Caki2 (cell line): ENCODE measurements at regions not wholly inside any gene's neighbourhood (a gene's known extent, or its start where the extent isn't known, plus 50 kb on each side); places are given as distances from the start of the nearest gene placed in this dataset.
A peak's percentile ranks its signal among the peaks of the same experiment; 100 is the strongest.
"Not testable (repeated sequence)": the region's sequence is repeated elsewhere in the genome, so short reads cannot be mapped to it uniquely, and the experiment has no call there.

Experiments
- DNase-seq: peaks from one replicate; pipeline ENCODE4 v3.0.0-alpha.2; 2015; ENCODE audit warnings: low read depth
- in situ Hi-C: cut with HindIII; loops from 2 replicates; pipeline ENCODE4 v1.10.0; 2016; ENCODE audit warnings: low sequenced_read_pairs, low pct_unique_long_range_greater_than_20kb, mixed read lengths

GRCh38 chr11:13782390-13783075 is 114.1 kb downstream of the FAR1 start:
- no peak for DNase-seq
- in situ Hi-C loops, result no loop called here

DNA sequence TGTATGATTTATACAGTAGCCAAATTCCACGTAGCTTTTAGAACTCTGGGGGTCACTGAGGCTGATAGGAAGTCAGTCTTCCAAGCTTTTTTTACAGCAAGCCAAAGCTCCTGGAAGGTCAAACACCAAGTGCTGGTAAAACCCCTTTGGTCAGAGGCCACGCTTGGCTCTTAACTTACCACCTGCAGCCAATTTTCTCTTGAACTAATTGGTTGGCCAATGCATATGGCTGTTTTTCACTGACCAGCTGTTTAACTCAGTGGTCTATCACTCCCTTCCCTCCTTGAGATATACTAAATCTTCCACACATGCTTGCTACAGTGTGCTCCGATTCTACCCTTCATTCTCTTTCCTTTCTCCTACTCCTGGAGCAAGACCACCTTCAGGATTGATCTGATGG is 116.0 kb downstream of the FAR1 start:
- in situ Hi-C loops, result no loop called here
- no peak for DNase-seq

DNA sequence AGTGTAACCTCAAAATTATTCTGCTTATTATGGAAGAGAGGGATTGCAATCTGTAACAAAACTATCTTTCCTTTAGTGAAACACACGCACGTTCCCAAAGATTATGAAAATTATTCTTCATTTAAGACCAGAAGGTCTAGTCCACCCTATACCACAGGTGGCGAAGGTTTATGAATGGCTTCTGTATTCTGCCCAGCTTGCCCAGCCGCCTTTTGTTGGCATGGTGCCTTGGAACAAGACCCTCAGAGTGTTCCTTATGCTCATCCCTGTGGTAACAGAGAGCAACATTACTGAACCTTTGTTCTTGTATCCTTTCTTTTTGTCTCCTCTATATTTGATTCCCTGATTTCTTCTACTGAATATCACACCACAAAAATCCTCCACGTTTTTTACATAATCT is 116.4 kb downstream of the FAR1 start:
- in situ Hi-C loops, result no loop called here
- DNase-seq, result no peak

DNA sequence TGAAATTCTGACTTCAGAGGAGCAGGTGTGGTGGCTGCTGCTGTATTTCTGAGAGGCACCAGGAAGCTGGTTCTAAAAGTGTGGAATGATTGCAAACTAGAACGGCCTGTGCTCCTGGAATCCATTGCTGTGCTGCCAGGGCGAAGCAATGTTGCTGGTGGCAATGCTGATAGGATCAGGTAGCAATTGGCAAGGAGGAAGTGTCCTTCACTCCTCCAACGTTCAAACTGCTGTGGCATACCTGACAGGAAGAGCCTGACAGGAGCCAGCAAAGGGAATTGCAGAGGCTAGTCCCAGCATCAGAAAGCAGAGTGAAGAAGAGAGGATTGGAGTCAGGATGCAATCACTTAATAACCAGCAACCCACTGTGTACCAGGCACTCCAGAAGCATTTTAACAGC is 118.2 kb downstream of the FAR1 start:
- in situ Hi-C loops, result no loop called here
- no peak for DNase-seq

DNA sequence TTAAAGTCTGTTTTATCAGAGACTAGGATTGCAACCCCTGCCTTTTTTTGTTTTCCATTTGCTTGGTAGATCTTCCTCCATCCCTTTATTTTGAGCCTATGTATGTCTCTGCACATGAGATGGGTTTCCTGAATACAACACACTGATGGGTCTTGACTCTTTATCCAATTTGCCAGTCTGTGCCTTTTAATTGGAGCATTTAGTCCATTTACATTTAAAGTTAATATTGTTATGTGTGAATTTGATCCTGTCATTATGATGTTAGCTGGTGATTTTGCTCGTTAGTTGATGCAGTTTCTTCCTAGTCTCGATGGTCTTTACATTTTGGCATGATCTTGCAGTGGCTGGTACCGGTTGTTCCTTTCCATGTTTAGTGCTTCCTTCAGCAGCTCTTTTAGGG is 129.1 kb downstream of the FAR1 start:
- DNase-seq, in situ Hi-C loops: not testable (repeated sequence)

DNA sequence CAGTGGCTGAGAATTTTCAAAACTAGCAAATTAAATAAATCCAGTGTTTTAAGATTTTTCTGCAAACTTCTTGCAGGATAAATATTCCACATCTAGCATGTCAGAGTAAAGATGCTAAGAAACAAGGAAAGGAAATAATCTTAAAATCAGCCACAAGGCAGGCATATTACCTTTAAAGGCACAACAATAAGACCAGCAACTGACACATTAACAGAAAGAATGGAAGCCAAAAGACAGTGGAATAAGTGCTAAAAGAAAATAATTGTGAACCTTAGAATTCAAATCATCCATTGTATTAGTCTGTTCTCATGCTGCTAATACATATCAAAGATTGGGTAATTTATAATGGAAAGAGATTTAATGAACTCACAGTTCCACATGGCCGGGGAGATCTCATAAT is 132.4 kb downstream of the FAR1 start:
- DNase-seq, result no peak
- in situ Hi-C loops, result no loop called here

DNA sequence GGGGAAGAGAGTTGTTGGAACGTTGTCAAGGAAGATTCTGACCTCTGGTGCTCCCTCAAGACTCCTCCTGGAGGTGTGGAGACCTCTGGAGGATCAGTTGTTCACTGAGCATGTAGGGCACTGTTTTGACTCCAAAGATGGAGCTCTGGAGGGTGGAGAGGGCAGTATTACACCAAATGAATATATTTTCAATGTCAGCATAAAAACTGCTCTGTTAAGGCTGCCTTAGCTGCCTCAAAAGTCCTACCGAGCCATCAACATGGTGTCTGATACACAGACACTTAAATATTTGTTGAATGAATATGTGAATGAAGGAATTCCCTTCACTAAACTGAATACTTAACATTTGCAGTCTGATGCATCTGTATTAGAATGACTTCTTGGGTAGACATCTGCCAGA is 144.2 kb upstream of the SPON1 start:
- in situ Hi-C loops, result no loop called here
- no peak for DNase-seq

DNA sequence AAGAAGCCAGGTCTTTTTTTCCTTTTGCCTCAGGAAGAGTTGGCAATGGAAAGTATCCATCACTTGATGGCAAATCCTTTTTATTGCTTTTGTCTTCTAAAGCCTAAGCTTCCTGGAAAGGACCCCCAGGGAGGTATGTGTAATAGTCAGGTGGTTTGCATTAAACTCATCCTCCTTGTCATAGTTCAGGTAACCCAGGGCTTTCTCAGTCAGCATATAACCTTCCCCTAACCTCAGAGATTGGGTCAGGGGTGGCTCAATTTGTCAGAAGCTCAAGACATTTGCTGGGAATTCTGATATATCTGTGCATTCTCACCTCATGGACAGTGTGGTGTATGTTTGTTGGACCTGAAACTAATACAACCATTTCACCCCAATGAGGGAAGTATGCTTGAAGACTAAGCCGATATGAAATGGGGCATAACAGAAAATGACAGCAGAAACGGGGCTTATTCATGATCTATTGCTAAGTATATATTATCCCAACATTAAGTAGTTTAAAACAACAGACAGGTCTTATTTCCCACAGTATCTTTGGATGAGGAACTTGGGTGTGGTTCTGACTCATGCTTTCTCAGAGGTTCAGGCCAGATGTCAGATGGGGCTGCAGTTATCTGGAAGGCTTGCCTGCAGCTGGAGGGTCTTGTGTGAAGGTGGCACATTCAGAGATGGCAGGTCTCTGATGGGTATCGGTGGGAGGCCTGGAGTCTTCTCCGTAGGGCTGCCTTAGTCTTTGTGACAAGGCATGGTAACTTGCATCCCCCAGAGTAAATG is 135.8 kb upstream of the SPON1 start:
- DNase-seq, result peak; percentile 66
- in situ Hi-C loops, result no loop called here

DNA sequence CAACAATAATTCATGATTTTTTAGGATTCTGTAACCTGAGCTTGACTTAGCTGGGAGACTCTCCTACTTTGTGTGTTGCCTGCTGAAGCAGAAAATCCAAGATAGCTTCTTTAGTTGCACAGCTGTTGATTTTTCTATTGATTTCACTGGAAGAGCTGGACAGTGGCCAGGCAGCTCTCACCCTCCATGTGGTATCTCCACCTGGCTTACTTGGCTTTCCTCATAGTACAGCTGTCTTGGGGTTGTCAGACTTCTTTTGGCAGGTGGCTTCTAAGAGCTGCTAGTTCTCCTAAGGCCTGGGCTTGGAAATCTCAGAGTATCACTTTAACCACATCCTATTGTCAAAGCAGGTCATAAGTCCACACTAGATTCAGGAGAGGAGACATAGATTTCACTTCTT is 130.8 kb upstream of the SPON1 start:
- peak; percentile 27 for DNase-seq
- in situ Hi-C loops, result no loop called here

DNA sequence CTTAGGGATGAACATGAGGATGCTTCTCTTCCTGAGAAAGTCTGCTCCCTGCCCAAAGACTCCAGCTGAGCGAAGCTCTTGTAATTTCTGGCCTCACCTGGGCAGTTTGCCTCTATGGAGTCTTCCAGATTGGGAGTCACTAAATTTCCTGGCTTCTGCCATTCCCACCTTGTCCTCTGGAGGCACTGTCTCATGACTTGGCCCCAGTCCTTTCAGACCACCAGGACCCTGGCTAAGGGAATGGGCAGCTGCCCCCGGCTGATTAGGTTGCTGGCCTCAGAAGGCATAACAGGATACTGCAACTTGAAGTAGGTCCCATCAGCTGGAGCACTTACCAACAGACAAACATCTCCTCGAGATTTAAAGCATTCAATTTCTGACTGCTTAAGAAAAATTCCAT is 128.1 kb upstream of the SPON1 start:
- in situ Hi-C loops, result no loop called here
- DNase-seq, result no peak

GRCh38 chr11:13836666-13837065 is 125.9 kb upstream of the SPON1 start:
- in situ Hi-C loops, result no loop called here
- DNase-seq, result no peak

- in situ Hi-C loops, result no loop called here
- peak; percentile 64 for DNase-seq
Observed at GRCh38 chr11:13837286-13837685, 125.2 kb upstream of the SPON1 start.

DNA sequence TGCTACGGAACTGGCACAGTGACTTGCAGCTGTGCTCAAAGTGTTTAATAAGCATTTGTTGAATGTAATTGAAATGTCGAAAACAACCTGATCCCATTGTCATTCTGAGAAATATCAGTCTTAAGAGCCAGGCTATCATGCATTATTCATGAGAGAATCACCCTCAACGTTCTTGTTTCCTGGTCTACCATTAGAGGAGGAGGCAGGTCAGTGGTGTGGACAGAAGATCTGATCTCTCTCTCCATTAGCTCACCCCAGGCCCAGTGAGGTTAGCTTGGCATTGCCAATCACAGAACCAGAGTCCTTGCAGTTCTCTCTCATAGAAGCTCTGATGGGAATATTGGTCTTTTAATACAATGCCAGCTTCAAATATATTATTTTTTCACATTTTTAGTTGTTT is 121.1 kb upstream of the SPON1 start:
- in situ Hi-C loops, result no loop called here
- DNase-seq, result no peak

GRCh38 chr11:13848031-13848430 is 114.5 kb upstream of the SPON1 start:
- in situ Hi-C loops, result no loop called here

DNA sequence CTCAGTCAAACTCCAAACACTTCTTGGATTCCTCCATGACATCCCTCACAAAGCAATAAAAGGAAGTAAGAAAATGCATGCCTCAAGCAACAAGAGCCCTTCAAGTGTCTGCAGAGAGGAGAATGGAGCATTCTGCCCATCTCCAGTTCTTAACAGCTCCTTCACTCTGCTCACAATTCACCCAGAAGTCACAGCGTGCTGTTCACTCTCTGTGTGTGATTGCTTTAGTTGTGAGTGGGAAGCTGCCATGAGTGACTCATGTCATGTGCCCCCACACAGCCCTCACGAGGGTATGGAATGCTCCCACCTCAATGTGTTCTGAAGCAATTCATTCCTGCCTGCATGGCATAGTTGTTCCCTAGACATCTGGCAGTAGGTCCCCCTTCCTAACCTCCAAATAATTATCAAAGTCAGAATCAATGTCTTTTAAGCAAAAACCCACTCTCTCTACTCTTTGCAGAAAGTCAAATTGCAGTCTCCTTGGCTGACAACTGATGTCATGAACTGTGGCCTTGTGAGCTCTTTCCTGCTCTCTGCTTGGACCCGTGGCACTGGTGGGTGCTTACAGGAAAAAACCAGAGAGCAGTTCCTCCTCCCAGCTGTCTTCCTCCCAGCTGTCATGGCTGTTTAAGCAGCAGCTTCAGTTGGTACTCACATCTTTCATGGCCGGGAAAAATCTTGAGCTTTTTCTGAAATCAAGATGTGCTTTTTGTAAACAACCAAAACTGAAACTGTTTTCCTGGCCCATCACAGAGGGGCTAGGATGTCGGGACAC is 112.1 kb upstream of the SPON1 start:
- no peak for DNase-seq
- in situ Hi-C loops, result no loop called here

More at GRCh38 chr11:13848031-13848430, 114.5 kb upstream of the SPON1 start:
- DNase-seq, result no peak

GRCh38 chr11:13851691-13852090 is 110.8 kb upstream of the SPON1 start:
- DNase-seq, result no peak
- in situ Hi-C loops, result no loop called here

DNA sequence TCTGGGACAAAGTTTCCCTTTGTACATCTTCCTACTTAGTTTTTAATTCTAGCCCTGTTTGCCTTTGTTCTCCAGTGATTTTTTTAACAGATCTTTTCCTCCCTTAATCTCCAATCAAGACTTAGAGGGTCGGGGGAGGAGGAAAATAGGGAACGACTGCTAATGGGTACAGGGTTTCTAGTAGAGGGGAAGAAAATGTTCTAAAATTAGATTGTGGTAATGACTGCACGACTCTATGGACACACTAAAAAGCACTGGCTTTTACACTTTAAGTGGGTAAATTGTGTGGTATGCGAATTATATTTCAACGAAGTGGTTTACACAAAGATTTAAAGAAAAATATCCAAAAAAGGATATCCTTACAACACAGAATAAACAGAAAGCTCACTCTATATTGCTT is 110.0 kb upstream of the SPON1 start:
- in situ Hi-C loops, result no loop called here
- no peak for DNase-seq

DNA sequence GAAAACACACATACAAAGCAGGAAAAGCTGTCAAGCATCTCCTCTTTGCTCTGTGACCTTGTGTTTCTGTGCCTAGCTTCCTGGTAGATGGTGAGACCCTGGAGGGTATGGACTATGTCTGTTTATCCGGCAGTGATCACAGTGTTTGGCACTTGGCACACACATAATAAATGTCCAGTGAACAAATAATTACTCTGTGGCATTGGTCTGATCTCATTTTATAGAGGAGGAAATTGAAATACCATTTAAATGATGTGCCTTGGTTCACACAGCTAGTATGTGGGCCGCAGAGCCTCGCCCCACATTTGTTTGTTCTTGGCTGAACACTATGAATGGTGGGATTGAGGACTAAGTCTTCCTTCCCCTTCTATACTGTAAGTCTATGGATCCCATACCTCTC is 104.7 kb upstream of the SPON1 start:
- in situ Hi-C loops, result no loop called here
- no peak for DNase-seq

DNA sequence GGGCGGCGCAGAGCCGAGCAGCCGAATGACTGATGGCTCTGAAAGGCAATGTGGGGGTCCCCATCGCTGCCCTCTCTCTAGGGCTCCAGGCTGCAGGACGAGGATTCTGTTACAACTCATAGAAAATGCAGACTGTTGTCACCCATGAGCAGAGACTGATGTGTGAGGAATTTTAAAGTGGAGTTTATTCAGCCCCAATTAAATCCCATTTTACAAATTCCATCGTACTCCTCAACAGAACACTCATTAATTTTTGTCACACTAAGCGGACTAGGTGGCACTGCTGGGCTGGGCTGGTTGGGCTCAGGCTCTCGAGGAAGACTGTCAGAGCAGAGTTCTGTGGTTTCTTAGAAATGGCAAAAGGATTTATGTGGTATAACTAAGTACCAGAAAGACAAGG is 102.6 kb upstream of the SPON1 start:
- in situ Hi-C loops, result no loop called here
- DNase-seq, result no peak
